H4 (cell line): ENCODE measurements at regions not wholly inside any gene's neighbourhood (a gene's known extent, or its start where the extent isn't known, plus 50 kb on each side); places are given as distances from the start of the nearest gene placed in this dataset.
"Not testable (repeated sequence)": the region's sequence is repeated elsewhere in the genome, so short reads cannot be mapped to it uniquely, and the experiment has no call there.

Experiments used
- DNase-seq: peaks from one replicate; pipeline ENCODE4 v3.0.0-alpha.2; 2015; ENCODE audit warnings: low spot score

- DNase-seq: no peak
Measured at GRCh38 chr6:25157183-25157582, 122.0 kb upstream of the CARMIL1 start.

- no peak for DNase-seq
Measured at GRCh38 chr6:25157842-25158241, 121.3 kb upstream of the CARMIL1 start.

GRCh38 chr6:25160134-25160533 is 119.0 kb upstream of the CARMIL1 start:
- not testable (repeated sequence) for DNase-seq

- DNase-seq: no peak
Measured at GRCh38 chr6:25165177-25165576, 114.0 kb upstream of the CARMIL1 start.

GRCh38 chr6:25165800-25166199 is 113.4 kb upstream of the CARMIL1 start:
- DNase-seq: no peak

GRCh38 chr6:25166955-25167748 is 112.0 kb upstream of the CARMIL1 start:
- DNase-seq: no peak

- DNase-seq: no peak
Measured at GRCh38 chr6:25167961-25168360, 111.2 kb upstream of the CARMIL1 start.

GRCh38 chr6:25168637-25169036 is 110.5 kb upstream of the CARMIL1 start:
- no peak for DNase-seq

GRCh38 chr6:25169553-25169952 is 109.6 kb upstream of the CARMIL1 start:
- no peak for DNase-seq

GRCh38 chr6:25169961-25170360 is 109.2 kb upstream of the CARMIL1 start:
- DNase-seq: no peak

GRCh38 chr6:25170640-25171039 is 108.5 kb upstream of the CARMIL1 start:
- no peak for DNase-seq

- no peak for DNase-seq
Measured at GRCh38 chr6:25171301-25171700, 107.9 kb upstream of the CARMIL1 start.

- peak; percentile 66 for DNase-seq
Measured at GRCh38 chr6:25172819-25173218, 106.4 kb upstream of the CARMIL1 start.

GRCh38 chr6:25173246-25173645 is 105.9 kb upstream of the CARMIL1 start:
- DNase-seq: no peak

- peak; percentile 79 for DNase-seq
Measured at GRCh38 chr6:25173951-25174474, 105.2 kb upstream of the CARMIL1 start.

GRCh38 chr6:25174678-25175077 is 104.5 kb upstream of the CARMIL1 start:
- no peak for DNase-seq

- peak; percentile 24 for DNase-seq
Measured at GRCh38 chr6:25175196-25175595, 104.0 kb upstream of the CARMIL1 start.

GRCh38 chr6:25175681-25176080 is 103.5 kb upstream of the CARMIL1 start:
- DNase-seq: no peak

- DNase-seq: no peak
Measured at GRCh38 chr6:25176466-25176865, 102.7 kb upstream of the CARMIL1 start.

GRCh38 chr6:25177500-25178028 is 101.6 kb upstream of the CARMIL1 start:
- DNase-seq: no peak

GRCh38 chr6:25178336-25179035 is 100.7 kb upstream of the CARMIL1 start:
- DNase-seq: no peak

GRCh38 chr6:25179051-25179778 is 100.0 kb upstream of the CARMIL1 start:
- peak; percentile 64 for DNase-seq
